Peyer's patch (tissue), 4 donors: ENCODE measurements at regions not wholly inside any gene's neighbourhood (a gene's known extent, or its start where the extent isn't known, plus 50 kb on each side); places are given as distances from the start of the nearest gene placed in this dataset.

Source experiments
- POLR2A ChIP-seq, 2 donors: fragments of 450-650 bp; IDR thresholded peaks; one replicate each; pipeline ENCODE4 v1.5.1; 2017; ENCODE audit warnings: antibody characterized with exemption in 2 of 2, mild to moderate bottlenecking in 2 of 2, moderate library complexity in 2 of 2
- TF ChIP-seq, protein P1 (sequence below), 6 experiments: fragments of 450-650 bp in 4 of 6; fragments of 200-600 bp in 2 of 6; sonication (generic) in 1 of 6; IDR thresholded peaks; one replicate each; pipeline ENCODE4 v1.5.1; 2017 to 2019; ENCODE audit warnings: antibody characterized with exemption in 6 of 6, mild to moderate bottlenecking in 3 of 6, moderate library complexity in 1 of 6

DNA sequence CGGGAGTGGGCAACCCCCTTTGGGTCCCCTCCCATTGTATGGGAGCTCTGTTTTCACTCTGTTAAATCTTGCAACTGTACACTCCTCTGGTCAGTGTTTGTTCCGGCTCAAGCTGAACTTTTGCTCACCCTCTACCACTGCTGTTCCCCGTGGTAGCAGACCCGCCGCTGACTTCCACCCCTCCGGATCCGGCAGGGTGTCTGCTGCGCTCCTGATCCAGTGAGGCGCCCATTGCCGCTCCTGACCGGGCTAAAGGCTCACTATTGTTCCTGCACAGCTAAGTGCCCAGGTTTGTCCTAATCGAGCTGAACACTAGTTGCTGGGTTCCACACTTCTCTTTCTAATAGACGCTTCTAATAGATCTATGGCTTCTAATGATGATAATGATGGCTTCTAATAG lies 488.6 kb downstream of the MRPL39 start:
- TF ChIP-seq, protein P1, sequence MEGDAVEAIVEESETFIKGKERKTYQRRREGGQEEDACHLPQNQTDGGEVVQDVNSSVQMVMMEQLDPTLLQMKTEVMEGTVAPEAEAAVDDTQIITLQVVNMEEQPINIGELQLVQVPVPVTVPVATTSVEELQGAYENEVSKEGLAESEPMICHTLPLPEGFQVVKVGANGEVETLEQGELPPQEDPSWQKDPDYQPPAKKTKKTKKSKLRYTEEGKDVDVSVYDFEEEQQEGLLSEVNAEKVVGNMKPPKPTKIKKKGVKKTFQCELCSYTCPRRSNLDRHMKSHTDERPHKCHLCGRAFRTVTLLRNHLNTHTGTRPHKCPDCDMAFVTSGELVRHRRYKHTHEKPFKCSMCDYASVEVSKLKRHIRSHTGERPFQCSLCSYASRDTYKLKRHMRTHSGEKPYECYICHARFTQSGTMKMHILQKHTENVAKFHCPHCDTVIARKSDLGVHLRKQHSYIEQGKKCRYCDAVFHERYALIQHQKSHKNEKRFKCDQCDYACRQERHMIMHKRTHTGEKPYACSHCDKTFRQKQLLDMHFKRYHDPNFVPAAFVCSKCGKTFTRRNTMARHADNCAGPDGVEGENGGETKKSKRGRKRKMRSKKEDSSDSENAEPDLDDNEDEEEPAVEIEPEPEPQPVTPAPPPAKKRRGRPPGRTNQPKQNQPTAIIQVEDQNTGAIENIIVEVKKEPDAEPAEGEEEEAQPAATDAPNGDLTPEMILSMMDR (IDR thresholded peaks at IDR 0.05) = no peak
- TF ChIP-seq POLR2A (IDR thresholded peaks at IDR 0.05) = no peak
